Neuronal stem cell (in vitro differentiated cells): ENCODE measurements at regions not wholly inside any gene's neighbourhood (a gene's known extent, or its start where the extent isn't known, plus 50 kb on each side); places are given as distances from the start of the nearest gene placed in this dataset.

Source experiments
- DNase-seq: peaks from one replicate; pipeline ENCODE4 v3.0.0-alpha.2; 2013; ENCODE audit warnings: low spot score
- H2AFZ ChIP-seq: one replicate; pipeline ENCODE4 v1.6.1; 2013; ENCODE audit warnings: mild to moderate bottlenecking, low read length, inconsistent platforms
- H2AK5ac ChIP-seq: 2 replicates; pipeline ENCODE4 v1.6.1; 2013; ENCODE audit warnings: low read depth, mild to moderate bottlenecking, inconsistent platforms, low read length, moderate library complexity, mixed read lengths
- H2BK120ac ChIP-seq: 2 replicates; pipeline ENCODE4 v1.6.1; 2013; ENCODE audit warnings: low read depth, mild to moderate bottlenecking, inconsistent platforms, low read length, moderate library complexity, mixed read lengths
- H2BK12ac ChIP-seq: one replicate; pipeline ENCODE4 v1.6.1; 2013; ENCODE audit warnings: low read length, inconsistent platforms
- H2BK15ac ChIP-seq: 2 replicates; pipeline ENCODE4 v1.6.1; 2013; ENCODE audit warnings: mild to moderate bottlenecking, low read length, inconsistent platforms, mixed read lengths
- H2BK5ac ChIP-seq: one replicate; pipeline ENCODE4 v1.6.1; 2013; ENCODE audit warnings: inconsistent platforms, mild to moderate bottlenecking, low read length, moderate library complexity
- H3K14ac ChIP-seq: one replicate; pipeline ENCODE4 v1.6.1; 2013; ENCODE audit warnings: low read length, inconsistent platforms
- H3K18ac ChIP-seq: 2 replicates; pipeline ENCODE4 v1.6.1; 2013; ENCODE audit warnings: low read length, inconsistent platforms
- H3K23ac ChIP-seq: 2 replicates; pipeline ENCODE4 v1.6.1; 2013; ENCODE audit warnings: low read depth, mild to moderate bottlenecking, mixed read lengths, low read length, inconsistent platforms; ENCODE audit not compliant: poor library complexity
- H3K27ac ChIP-seq: replicated peaks from 3 replicates; pipeline ENCODE4 v1.5.1; 2013; ENCODE audit warnings: low read length, inconsistent platforms
- H3K27me3 ChIP-seq, 3 experiments: 2 replicates each; pipeline ENCODE4 v1.6.1; 2013; ENCODE audit warnings: low read length in 3 of 3, mild to moderate bottlenecking in 2 of 3, inconsistent platforms in 1 of 3, low read depth in 1 of 3, mixed read lengths in 1 of 3, moderate library complexity in 1 of 3; ENCODE audit not compliant: control insufficient read depth in 3 of 3, insufficient read depth in 3 of 3
- H3K36me3 ChIP-seq, 2 donors: replicated peaks in 1 of 2; 2 replicates each; pipeline ENCODE4 v1.6.1; 2013; ENCODE audit warnings: low read length in 2 of 2; ENCODE audit not compliant: control insufficient read depth in 2 of 2, insufficient read depth in 2 of 2
- H3K4ac ChIP-seq: 2 replicates; pipeline ENCODE4 v1.6.1; 2013; ENCODE audit warnings: inconsistent platforms, mild to moderate bottlenecking, low read length, moderate library complexity
- H3K4me1 ChIP-seq, 2 donors: 1 replicate in 1 of 2; 2 replicates in 1 of 2; pipeline ENCODE4 v1.6.1; 2013; ENCODE audit warnings: low read length in 2 of 2, low read depth in 1 of 2; ENCODE audit not compliant: control insufficient read depth in 2 of 2, insufficient read depth in 1 of 2
- H3K4me2 ChIP-seq: one replicate; pipeline ENCODE4 v1.6.1; 2013; ENCODE audit warnings: mild to moderate bottlenecking, low read length, inconsistent platforms; ENCODE audit not compliant: insufficient read depth, poor library complexity, severe bottlenecking
- H3K4me3 ChIP-seq, 2 donors: 2 replicates each; pipeline ENCODE4 v1.5.1; 2013; ENCODE audit warnings: low read length in 2 of 2, mild to moderate bottlenecking in 2 of 2, inconsistent platforms in 1 of 2, moderate library complexity in 1 of 2
- H3K79me1 ChIP-seq: one replicate; pipeline ENCODE4 v1.6.1; 2013; ENCODE audit warnings: low read depth, mild to moderate bottlenecking, inconsistent platforms, low read length, moderate library complexity
- H3K9ac ChIP-seq: one replicate; pipeline ENCODE4 v1.6.1; 2013; ENCODE audit warnings: mild to moderate bottlenecking, low read depth, low read length, inconsistent platforms; ENCODE audit not compliant: poor library complexity
- H3K9me3 ChIP-seq, 2 donors: replicated peaks in 1 of 2; 2 replicates each; pipeline versions ENCODE3 to v1.6.1; 2013; ENCODE audit warnings: low read length in 2 of 2, mild to moderate bottlenecking in 2 of 2, inconsistent platforms in 1 of 2, low read depth in 1 of 2, mixed read lengths in 1 of 2, moderate library complexity in 1 of 2; ENCODE audit not compliant: control insufficient read depth in 2 of 2, insufficient read depth in 1 of 2
- H4K8ac ChIP-seq: one replicate; pipeline ENCODE4 v1.6.1; 2013; ENCODE audit warnings: low read depth, mild to moderate bottlenecking, inconsistent platforms, low read length, moderate library complexity
- H4K91ac ChIP-seq: one replicate; pipeline ENCODE4 v1.6.1; 2013; ENCODE audit warnings: low read length, low read depth, mild to moderate bottlenecking, inconsistent platforms; ENCODE audit not compliant: poor library complexity
- WGBS, 2 donors: extraction: QIAGEN DNeasy Blood & Tissue Kit; methylation state at CpG; one replicate each; pipeline ENCODE4 v1.1.7; 2013; ENCODE audit warnings: missing lambda C conversion rate in 2 of 2, mixed read lengths in 1 of 2; ENCODE audit not compliant: insufficient read length in 2 of 2, insufficient replicate concordance in 1 of 2; ENCODE audit errors: extremely low coverage in 2 of 2; 5-methylcytosine and 5-hydroxymethylcytosine counted together

DNA sequence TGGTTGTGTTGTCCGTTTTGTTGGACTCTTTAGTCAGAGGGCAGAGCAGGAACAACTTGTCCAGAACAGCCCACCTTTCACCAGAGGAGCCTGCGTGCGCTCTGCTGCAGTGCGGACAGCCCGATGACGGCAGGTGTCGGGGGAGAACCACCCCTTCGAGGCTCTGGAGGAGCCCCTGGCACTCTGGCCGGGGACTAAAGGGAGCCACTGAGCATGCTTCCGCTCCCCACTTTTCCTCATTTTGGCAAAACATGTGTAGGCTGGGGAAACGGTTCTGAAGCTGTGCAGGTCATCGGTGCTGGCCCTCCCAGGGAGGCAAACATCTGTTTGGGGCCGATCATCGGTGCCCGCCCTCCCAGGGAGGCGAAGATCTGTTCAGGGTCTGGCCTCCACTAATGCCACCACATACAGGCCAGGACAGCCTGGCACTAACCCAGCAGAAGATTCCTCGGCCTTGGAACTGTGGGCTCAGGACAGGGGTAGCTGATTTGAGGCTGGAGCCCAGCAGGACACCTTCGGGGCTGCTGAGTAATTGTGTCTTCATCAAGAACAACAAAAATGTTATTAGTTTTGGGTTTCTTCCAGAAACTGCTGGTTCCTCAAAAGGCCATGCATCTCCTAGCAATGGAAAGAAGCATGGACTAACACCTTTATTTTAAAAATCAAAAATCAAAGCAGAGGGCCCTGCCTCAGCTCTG is 124.4 kb upstream of the TCERG1L start:
- H2AFZ ChIP-seq, result no peak overlapping the region
- H2BK120ac ChIP-seq, result no peak overlapping the region
- H3K9ac ChIP-seq, result no peak overlapping the region
- no peak overlapping the region for H3K23ac ChIP-seq
- no peak overlapping the region for H3K27ac ChIP-seq
- no peak overlapping the region for H3K14ac ChIP-seq
- no peak overlapping the region for H3K4me3 ChIP-seq
- H3K4me1 ChIP-seq, result peaks cover 0 to 6% of the 10 kb centered on the region in 2 donors
- H3K18ac ChIP-seq, result no peak overlapping the region
- H2BK5ac ChIP-seq, result no peak overlapping the region
- no peak for DNase-seq
- H2AK5ac ChIP-seq, result no peak overlapping the region
- no peak overlapping the region for H4K91ac ChIP-seq
- no peak overlapping the region for H4K8ac ChIP-seq
- no peak overlapping the region for H3K4me2 ChIP-seq
- no CpG with 5 or more reads among the region's 18 CpGs for WGBS, 2 donors
- H3K36me3 ChIP-seq, result no peaks in the 10 kb centered on the region
- H3K27me3 ChIP-seq, result peaks cover 0 to 16% (median 0%) of the 10 kb centered on the region in 3 experiments
- H2BK12ac ChIP-seq, result no peak overlapping the region
- no peaks in the 10 kb centered on the region for H3K9me3 ChIP-seq
- no peak overlapping the region for H2BK15ac ChIP-seq
- H3K4ac ChIP-seq, result no peak overlapping the region
- no peaks in the 10 kb centered on the region for H3K79me1 ChIP-seq

DNA sequence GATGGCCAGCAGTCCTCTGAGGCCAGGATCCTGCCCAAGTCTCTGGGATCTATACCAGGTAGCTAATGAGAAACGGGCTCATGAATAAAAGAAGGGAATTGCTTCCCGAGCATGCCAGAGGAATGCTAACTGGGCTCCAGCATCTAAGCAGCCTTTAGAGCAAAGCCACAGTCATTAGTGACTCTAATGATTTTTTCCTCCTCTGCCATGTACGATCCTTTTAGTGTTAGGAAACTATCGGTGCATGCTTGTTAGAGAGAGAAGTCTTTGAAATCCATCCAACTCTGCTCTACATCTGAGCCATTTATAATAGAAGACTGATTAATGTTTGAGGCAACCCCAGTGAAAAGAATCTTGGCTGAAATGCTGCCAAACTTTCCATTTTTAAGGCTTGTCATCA is 124.9 kb upstream of the TCERG1L start:
- H3K9ac ChIP-seq, result no peak overlapping the region
- H3K79me1 ChIP-seq, result no peaks in the 10 kb centered on the region
- H2BK120ac ChIP-seq, result no peak overlapping the region
- H2BK5ac ChIP-seq, result no peak overlapping the region
- H3K14ac ChIP-seq, result no peak overlapping the region
- no peaks in the 10 kb centered on the region for H3K36me3 ChIP-seq
- H2AK5ac ChIP-seq, result no peak overlapping the region
- no peak overlapping the region for H3K27ac ChIP-seq
- no peak overlapping the region for H2BK12ac ChIP-seq
- no peak for DNase-seq
- H4K91ac ChIP-seq, result no peak overlapping the region
- H3K4me2 ChIP-seq, result no peak overlapping the region
- no peak overlapping the region for H3K23ac ChIP-seq
- no CpG with 5 or more reads among the region's 4 CpGs for WGBS, 2 donors
- H2BK15ac ChIP-seq, result no peak overlapping the region
- no peaks in the 10 kb centered on the region for H3K9me3 ChIP-seq
- no peak overlapping the region for H2AFZ ChIP-seq
- H3K4me1 ChIP-seq, result peaks cover 0 to 6% of the 10 kb centered on the region in 2 donors
- no peak overlapping the region for H3K18ac ChIP-seq
- no peak overlapping the region for H3K4ac ChIP-seq
- H4K8ac ChIP-seq, result no peak overlapping the region
- peaks cover 0 to 15% (median 0%) of the 10 kb centered on the region in 3 experiments for H3K27me3 ChIP-seq
- no peak overlapping the region for H3K4me3 ChIP-seq

DNA sequence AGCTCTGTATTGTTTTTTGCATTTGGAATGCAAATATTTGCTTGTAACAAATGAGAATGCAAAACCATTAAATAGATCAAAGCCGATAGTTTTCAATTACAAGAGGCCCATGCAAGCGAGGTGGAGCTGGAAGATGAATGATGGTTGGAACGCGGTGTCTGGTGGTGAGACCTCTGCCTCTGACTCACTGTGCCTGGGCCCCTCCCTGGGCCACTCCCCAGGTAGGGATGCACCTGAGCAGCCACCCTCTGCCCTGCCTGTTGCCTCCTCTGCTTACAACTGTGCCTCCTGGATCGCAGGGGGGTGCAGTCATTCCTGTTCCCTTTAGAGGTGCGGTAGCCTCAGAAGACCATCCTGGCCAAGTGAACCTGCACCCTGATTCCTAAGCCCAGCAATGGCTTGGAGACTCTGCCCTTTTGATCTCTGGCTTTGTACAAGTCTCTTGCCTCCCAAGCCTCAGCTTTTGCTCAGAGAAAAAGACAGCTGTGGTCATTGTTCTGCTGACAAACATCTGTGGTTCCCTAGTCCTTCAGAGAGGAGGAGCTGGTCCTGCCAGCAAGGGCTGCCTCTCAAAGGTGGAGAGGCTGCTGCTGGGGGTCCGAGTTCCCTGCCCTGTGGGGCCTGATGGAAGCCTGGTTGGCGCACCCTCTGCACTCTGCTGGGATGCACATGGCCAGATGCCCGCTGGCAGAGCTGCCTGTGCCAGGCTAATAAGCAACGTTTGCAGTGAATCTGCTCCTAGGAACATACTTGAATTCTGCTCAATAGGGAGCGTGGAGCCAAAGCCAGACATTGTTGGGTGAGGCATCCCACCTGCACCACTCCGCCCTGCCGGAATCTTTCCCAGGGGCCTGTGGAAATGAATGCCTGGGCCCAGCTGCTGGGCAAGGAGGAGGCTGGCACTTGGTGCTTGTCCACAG is 126.3 kb upstream of the TCERG1L start:
- H3K4me3 ChIP-seq, result no peak overlapping the region
- no peak overlapping the region for H3K4me2 ChIP-seq
- peaks cover 0 to 6% of the 10 kb centered on the region in 2 donors for H3K4me1 ChIP-seq
- no peak overlapping the region for H2AK5ac ChIP-seq
- H2BK12ac ChIP-seq, result no peak overlapping the region
- no peak overlapping the region for H3K27ac ChIP-seq
- no peak overlapping the region for H2AFZ ChIP-seq
- H3K36me3 ChIP-seq, result no peaks in the 10 kb centered on the region
- no peak overlapping the region for H3K4ac ChIP-seq
- H3K79me1 ChIP-seq, result no peaks in the 10 kb centered on the region
- H2BK120ac ChIP-seq, result no peak overlapping the region
- H2BK5ac ChIP-seq, result no peak overlapping the region
- no CpG with 5 or more reads among the region's 13 CpGs for WGBS, 2 donors
- no peak overlapping the region for H4K91ac ChIP-seq
- no peak overlapping the region for H3K9ac ChIP-seq
- H2BK15ac ChIP-seq, result no peak overlapping the region
- no peaks in the 10 kb centered on the region for H3K9me3 ChIP-seq
- H3K14ac ChIP-seq, result peak overlapping the region; percentile 10
- H3K18ac ChIP-seq, result peak overlapping the region; percentile 16
- DNase-seq, result no peak
- H3K27me3 ChIP-seq, result peaks cover 0 to 12% (median 0%) of the 10 kb centered on the region in 3 experiments
- no peak overlapping the region for H4K8ac ChIP-seq
- no peak overlapping the region for H3K23ac ChIP-seq

DNA sequence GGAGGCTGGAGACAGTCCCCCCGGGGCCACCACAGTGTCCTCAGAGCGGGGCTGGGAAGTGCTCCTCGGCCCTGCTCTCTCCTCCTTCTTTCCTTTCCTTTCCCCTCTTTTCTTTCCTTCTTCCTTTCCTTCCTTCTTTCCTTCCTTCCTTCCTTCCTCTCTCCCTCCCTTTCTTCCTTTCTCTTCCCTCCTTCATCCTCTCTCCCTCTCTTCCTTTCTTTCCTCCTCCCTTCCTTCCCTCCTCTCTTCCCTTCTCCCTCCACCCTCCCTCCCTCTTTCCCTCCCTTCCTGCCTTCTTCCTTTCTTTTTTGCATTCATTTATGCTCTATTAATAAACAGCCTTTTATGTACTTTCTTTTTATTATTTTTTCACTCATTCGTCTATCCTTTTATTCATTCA is 127.1 kb upstream of the TCERG1L start:
- Histone ChIP-seq H2BK12ac (no peak overlapping the region), H3K9ac (no peak overlapping the region), H2AFZ (no peak overlapping the region), H3K14ac (no peak overlapping the region), H3K4ac (no peak overlapping the region), H4K91ac (no peak overlapping the region), H2AK5ac (no peak overlapping the region), H3K27ac (no peak overlapping the region), H2BK15ac (no peak overlapping the region), H2BK120ac (no peak overlapping the region), H3K9me3 (no peaks in the 10 kb centered on the region), H3K79me1 (no peaks in the 10 kb centered on the region), H3K4me3 (no peak overlapping the region), H4K8ac (no peak overlapping the region), H3K4me1 (peaks cover 0 to 6% of the 10 kb centered on the region in 2 donors), H3K36me3 (no peaks in the 10 kb centered on the region), H3K23ac (no peak overlapping the region), H3K4me2 (no peak overlapping the region), H2BK5ac (no peak overlapping the region), H3K27me3 (peaks cover 0 to 8% (median 0%) of the 10 kb centered on the region in 3 experiments), H3K18ac (no peak overlapping the region)
- DNase-seq, result no peak
- WGBS, 2 donors, result 100% methylated on average over 1 of the region's 4 CpGs
